ENCODE measurements at regions not wholly inside any gene's neighbourhood (a gene's known extent, or its start where the extent isn't known, plus 50 kb on each side); places are given as distances from the start of the nearest gene placed in this dataset.

- no peak for TF ChIP-seq SUZ12 (IDR thresholded peaks at IDR 0.05; ENCODE audit: extremely low read depth, insufficient read depth, insufficient read length)
- TF ChIP-seq ZNF274 (IDR thresholded peaks at IDR 0.05; ENCODE audit: low read depth, low read length): no peak
These were observed 485.4 kb downstream of the POM121L12 start for GRCh38 chr7:53520841-53521240.
